GM18502 (cell line): ENCODE measurements at regions not wholly inside any gene's neighbourhood (a gene's known extent, or its start where the extent isn't known, plus 50 kb on each side); places are given as distances from the start of the nearest gene placed in this dataset.

ENCODE experiments used
- ATAC-seq: cut with Tn5 transposase; IDR thresholded peaks from one replicate; pipeline ENCODE4 v1.9.1; 2021; ENCODE audit warnings: mild to moderate bottlenecking; ENCODE audit not compliant: unreplicated experiment, poor library complexity

- no peak for ATAC-seq
Measured at GRCh38 chr21:35108887-35109286, 59.8 kb upstream of the RUNX1 start.

- ATAC-seq: no peak
Measured at GRCh38 chr21:35107520-35107919, 58.4 kb upstream of the RUNX1 start.

GRCh38 chr21:35106246-35106835 lies 57.2 kb upstream of the RUNX1 start:
- ATAC-seq: no peak

- no peak for ATAC-seq
Measured at GRCh38 chr21:35102488-35103371, 53.6 kb upstream of the RUNX1 start.

- no peak for ATAC-seq
Measured at GRCh38 chr21:35100349-35100811, 51.3 kb upstream of the RUNX1 start.

- no peak for ATAC-seq
Measured at GRCh38 chr21:35099310-35099709, 50.2 kb upstream of the RUNX1 start.
